Naive thymus-derived CD4-positive, alpha-beta T cell (primary cell): ENCODE measurements at regions not wholly inside any gene's neighbourhood (a gene's known extent, or its start where the extent isn't known, plus 50 kb on each side); places are given as distances from the start of the nearest gene placed in this dataset.

ENCODE experiments used
- ATAC-seq: fragments of 150-1000 bp; cut with Tn5 transposase; 2 replicates; pipeline ENCODE4 v1.10.0; 2021; ENCODE audit warnings: mild to moderate bottlenecking, moderate library complexity
- CTCF ChIA-PET: fragments of 350-600 bp; sonication (Branson Sonifier 250); formaldehyde crosslinking; loops from one replicate; lab custom pipeline; 2021; ENCODE audit warnings: antibody characterized with exemption; lab: Charles Lee
- POLR2A ChIA-PET: fragments of 350-600 bp; sonication (Branson Sonifier 250); formaldehyde crosslinking; loops from one replicate; lab custom pipeline; 2021; ENCODE audit warnings: antibody characterized with exemption, inconsistent platforms; lab: Charles Lee
- DNase-seq, 9 donors: peaks; one replicate each; pipeline versions ENCODE4 v3.0.0 to v3.0.0-alpha.2; 2020 to 2022; ENCODE audit warnings: mixed read lengths in 1 of 9
- H3K27ac ChIP-seq: one replicate; pipeline ENCODE4 v1.7.0; 2013; ENCODE audit warnings: mild to moderate bottlenecking, low read depth, low read length, moderate library complexity
- H3K27me3 ChIP-seq, 2 donors: one replicate each; pipeline ENCODE4 v1.7.0; 2013; ENCODE audit warnings: low read length in 2 of 2, mild to moderate bottlenecking in 2 of 2, moderate library complexity in 2 of 2; ENCODE audit not compliant: control insufficient read depth in 2 of 2, insufficient read depth in 2 of 2
- H3K36me3 ChIP-seq, 3 experiments: 1 replicate in 2 of 3; 2 replicates in 1 of 3; pipeline ENCODE4 v1.7.0; 2013; ENCODE audit warnings: low read length in 3 of 3, mild to moderate bottlenecking in 3 of 3, moderate library complexity in 1 of 3; ENCODE audit not compliant: insufficient read depth in 3 of 3, control insufficient read depth in 2 of 3
- H3K4me1 ChIP-seq, 2 donors: one replicate each; pipeline ENCODE4 v1.7.0; 2013; ENCODE audit warnings: low read length in 2 of 2, mild to moderate bottlenecking in 2 of 2, moderate library complexity in 1 of 2; ENCODE audit not compliant: control insufficient read depth in 2 of 2, insufficient read depth in 2 of 2
- H3K4me3 ChIP-seq: 2 replicates; pipeline ENCODE4 v1.7.0; 2013; ENCODE audit warnings: mild to moderate bottlenecking, low read length
- H3K9me3 ChIP-seq, 3 experiments: 1 replicate in 2 of 3; 2 replicates in 1 of 3; pipeline ENCODE4 v1.7.0; 2013; ENCODE audit warnings: low read length in 3 of 3; ENCODE audit not compliant: control insufficient read depth in 2 of 3
- H3K27ac Mint-ChIP-seq, 9 donors: one replicate each; pipeline ENCODE4 v1.8.0; 2020 to 2022; ENCODE audit warnings: mixed read lengths in 9 of 9, mild to moderate bottlenecking in 8 of 9, moderate library complexity in 5 of 9, inconsistent platforms in 2 of 9
- H3K27me3 Mint-ChIP-seq, 5 donors: one replicate each; pipeline ENCODE4 v1.8.0; 2021 to 2022; ENCODE audit warnings: mixed read lengths in 5 of 5, mild to moderate bottlenecking in 1 of 5
- H3K36me3 Mint-ChIP-seq, 5 donors: one replicate each; pipeline ENCODE4 v1.8.0; 2020 to 2022; ENCODE audit warnings: mixed read lengths in 5 of 5, mild to moderate bottlenecking in 3 of 5, inconsistent platforms in 1 of 5
- H3K4me1 Mint-ChIP-seq, 7 donors: one replicate each; pipeline ENCODE4 v1.8.0; 2020 to 2022; ENCODE audit warnings: mixed read lengths in 7 of 7, mild to moderate bottlenecking in 3 of 7, inconsistent platforms in 1 of 7
- H3K4me3 Mint-ChIP-seq, 10 donors: one replicate each; pipeline ENCODE4 v1.8.0; 2020 to 2022; ENCODE audit warnings: mild to moderate bottlenecking in 10 of 10, mixed read lengths in 10 of 10, moderate library complexity in 6 of 10, inconsistent platforms in 2 of 10
- H3K9me3 Mint-ChIP-seq, 11 donors: one replicate each; pipeline ENCODE4 v1.8.0; 2020 to 2022; ENCODE audit warnings: mixed read lengths in 11 of 11, mild to moderate bottlenecking in 4 of 11, inconsistent platforms in 1 of 11, moderate library complexity in 1 of 11
- intact Hi-C, 2 donors: fragments of 100-400 bp; cut with micrococcal nuclease; formaldehyde crosslinking; loops; one replicate each; pipeline ENCODE4 v1.15.1; 2023

GRCh38 chr13:22468045-22468444, 712.7 kb upstream of the SGCG start:
- H3K27ac Mint-ChIP-seq: no peak overlapping the region
- ChIA-PET CTCF (no interaction called here), POLR2A (no interaction called here)
- H3K4me3 ChIP-seq: no peak overlapping the region
- no peak for DNase-seq
- H3K36me3 ChIP-seq: no peaks in the 10 kb centered on the region
- intact Hi-C loops: no loop called here
- ATAC-seq: no peak
- H3K4me1 ChIP-seq: no peaks in the 10 kb centered on the region
- peaks cover 0 to 2% (median 0%) of the 10 kb centered on the region in 11 donors for H3K9me3 Mint-ChIP-seq
- H3K9me3 ChIP-seq: no peaks in the 10 kb centered on the region
- no peaks in the 10 kb centered on the region for H3K27me3 Mint-ChIP-seq
- no peaks in the 10 kb centered on the region for H3K36me3 Mint-ChIP-seq
- H3K4me3 Mint-ChIP-seq: no peak overlapping the region
- H3K4me1 Mint-ChIP-seq: no peaks in the 10 kb centered on the region
- H3K27me3 ChIP-seq: no peaks in the 10 kb centered on the region
- H3K27ac ChIP-seq: no peak overlapping the region

GRCh38 chr13:22468824-22469223, 712.0 kb upstream of the SGCG start:
- Mint-ChIP-seq H3K27me3 (no peaks in the 10 kb centered on the region), H3K4me3 (no peak overlapping the region), H3K9me3 (peaks cover 0 to 2% (median 0%) of the 10 kb centered on the region in 11 donors), H3K36me3 (no peaks in the 10 kb centered on the region), H3K27ac (no peak overlapping the region), H3K4me1 (no peaks in the 10 kb centered on the region)
- no peak overlapping the region for H3K4me3 ChIP-seq
- H3K27ac ChIP-seq: no peak overlapping the region
- DNase-seq: no peak
- ChIA-PET POLR2A (no interaction called here), CTCF (no interaction called here)
- H3K36me3 ChIP-seq: no peaks in the 10 kb centered on the region
- no peak for ATAC-seq
- H3K4me1 ChIP-seq: no peaks in the 10 kb centered on the region
- no peaks in the 10 kb centered on the region for H3K27me3 ChIP-seq
- no peaks in the 10 kb centered on the region for H3K9me3 ChIP-seq
- intact Hi-C loops: no loop called here

DNA sequence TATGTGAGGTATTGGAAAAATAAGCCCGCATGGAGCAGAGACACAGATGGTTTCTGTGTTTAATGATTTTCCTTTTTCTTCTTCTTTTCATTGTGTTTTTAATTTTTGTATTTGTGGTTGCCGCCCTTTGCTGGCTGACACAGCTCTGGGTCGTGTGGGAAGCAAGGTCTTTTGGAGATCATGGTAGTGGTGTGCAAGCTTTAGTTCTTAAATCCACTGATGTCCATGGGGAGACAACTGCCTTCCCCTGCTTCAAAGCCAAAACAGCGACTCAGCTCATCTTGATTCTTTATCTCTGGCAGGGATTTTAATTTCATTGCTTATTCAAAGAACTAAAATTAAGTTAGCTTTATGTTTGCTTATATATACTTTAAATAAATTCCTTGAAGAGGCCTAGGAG, 711.3 kb upstream of the SGCG start:
- ChIA-PET CTCF (no interaction called here), POLR2A (no interaction called here)
- DNase-seq (no peak), ATAC-seq (no peak)
- Mint-ChIP-seq H3K4me1 (no peaks in the 10 kb centered on the region), H3K27me3 (no peaks in the 10 kb centered on the region), H3K9me3 (peaks cover 0 to 2% (median 0%) of the 10 kb centered on the region in 11 donors), H3K4me3 (no peak overlapping the region), H3K27ac (no peak overlapping the region), H3K36me3 (no peaks in the 10 kb centered on the region)
- Histone ChIP-seq H3K36me3 (no peaks in the 10 kb centered on the region), H3K27me3 (no peaks in the 10 kb centered on the region), H3K4me3 (no peak overlapping the region), H3K27ac (no peak overlapping the region), H3K9me3 (no peaks in the 10 kb centered on the region), H3K4me1 (no peaks in the 10 kb centered on the region)
- intact Hi-C loops: no loop called here

GRCh38 chr13:22470075-22470474, 710.7 kb upstream of the SGCG start:
- Histone ChIP-seq H3K27ac (no peak overlapping the region), H3K27me3 (no peaks in the 10 kb centered on the region), H3K4me3 (no peak overlapping the region), H3K4me1 (no peaks in the 10 kb centered on the region), H3K9me3 (no peaks in the 10 kb centered on the region), H3K36me3 (no peaks in the 10 kb centered on the region)
- POLR2A ChIA-PET: no interaction called here
- Mint-ChIP-seq H3K4me3 (no peak overlapping the region), H3K27me3 (no peaks in the 10 kb centered on the region), H3K27ac (no peak overlapping the region), H3K36me3 (no peaks in the 10 kb centered on the region), H3K4me1 (no peaks in the 10 kb centered on the region), H3K9me3 (peaks cover 0 to 2% (median 0%) of the 10 kb centered on the region in 11 donors)
- ATAC-seq (no peak), DNase-seq (no peak)
- CTCF ChIA-PET: no interaction called here
- intact Hi-C loops: no loop called here

GRCh38 chr13:22482496-22483000, 698.2 kb upstream of the SGCG start:
- Histone ChIP-seq H3K27ac (no peak overlapping the region), H3K4me3 (no peak overlapping the region), H3K4me1 (no peaks in the 10 kb centered on the region), H3K9me3 (no peaks in the 10 kb centered on the region), H3K36me3 (no peaks in the 10 kb centered on the region), H3K27me3 (no peaks in the 10 kb centered on the region)
- CTCF ChIA-PET: no interaction called here
- peaks cover 0 to 7% (median 4%) of the 10 kb centered on the region in 11 donors for H3K9me3 Mint-ChIP-seq
- intact Hi-C loops: no loop called here
- POLR2A ChIA-PET: no interaction called here
- H3K27me3 Mint-ChIP-seq: peaks cover 0 to 4% (median 0%) of the 10 kb centered on the region in 5 donors
- H3K36me3 Mint-ChIP-seq: no peaks in the 10 kb centered on the region
- DNase-seq: no peak
- peaks cover 0 to 5% (median 0%) of the 10 kb centered on the region in 7 donors for H3K4me1 Mint-ChIP-seq
- no peak overlapping the region for H3K4me3 Mint-ChIP-seq
- ATAC-seq: no peak
- H3K27ac Mint-ChIP-seq: no peak overlapping the region

DNA sequence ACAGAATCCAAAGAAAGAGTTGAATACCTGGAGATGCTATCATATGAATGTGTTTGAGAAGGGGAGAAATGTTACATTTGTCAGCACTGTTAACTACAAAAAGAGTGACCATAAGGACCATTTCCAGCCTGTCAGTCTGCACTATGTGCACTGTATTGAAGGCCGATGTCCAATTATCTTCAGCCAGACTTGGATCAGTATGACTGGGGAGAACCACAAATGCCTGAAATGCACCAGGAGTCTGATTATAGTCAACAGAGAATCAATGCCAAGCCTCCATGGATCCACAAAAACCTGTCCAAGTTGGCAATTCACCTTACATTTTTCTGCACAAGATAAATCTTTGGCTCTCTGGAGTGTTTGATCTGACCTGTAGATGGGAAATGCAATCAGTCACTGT, 697.5 kb upstream of the SGCG start:
- Histone ChIP-seq H3K27me3 (no peaks in the 10 kb centered on the region), H3K36me3 (no peaks in the 10 kb centered on the region), H3K4me3 (no peak overlapping the region), H3K9me3 (no peaks in the 10 kb centered on the region), H3K4me1 (no peaks in the 10 kb centered on the region), H3K27ac (no peak overlapping the region)
- CTCF ChIA-PET: no interaction called here
- Mint-ChIP-seq H3K27me3 (peaks cover 0 to 4% (median 0%) of the 10 kb centered on the region in 5 donors), H3K4me1 (peaks cover 0 to 5% (median 0%) of the 10 kb centered on the region in 7 donors), H3K9me3 (peaks cover 0 to 7% (median 4%) of the 10 kb centered on the region in 11 donors), H3K27ac (no peak overlapping the region), H3K36me3 (no peaks in the 10 kb centered on the region), H3K4me3 (no peak overlapping the region)
- ATAC-seq (no peak), DNase-seq (no peak)
- POLR2A ChIA-PET: no interaction called here
- intact Hi-C loops: no loop called here

- intact Hi-C loops: no loop called here
- ChIA-PET POLR2A (no interaction called here), CTCF (interaction anchor here (1.1 kb wide), 1 partner anchor 849 kb away, joined by 3 read pairs; no protein-coding TSS in a partner anchor)
- no peaks in the 10 kb centered on the region for H3K4me1 ChIP-seq
- H3K27ac Mint-ChIP-seq: no peak overlapping the region
- no peak overlapping the region for H3K4me3 Mint-ChIP-seq
- no peaks in the 10 kb centered on the region for H3K27me3 ChIP-seq
- H3K4me3 ChIP-seq: no peak overlapping the region
- H3K27me3 Mint-ChIP-seq: peaks cover 0 to 4% (median 0%) of the 10 kb centered on the region in 5 donors
- H3K9me3 Mint-ChIP-seq: peaks cover 0 to 5% (median 1%) of the 10 kb centered on the region in 11 donors
- DNase-seq (no peak), ATAC-seq (no peak)
- peaks cover 0 to 2% (median 0%) of the 10 kb centered on the region in 5 donors for H3K36me3 Mint-ChIP-seq
- H3K27ac ChIP-seq: no peak overlapping the region
- peaks cover 0 to 5% (median 0%) of the 10 kb centered on the region in 7 donors for H3K4me1 Mint-ChIP-seq
- no peaks in the 10 kb centered on the region for H3K36me3 ChIP-seq
- H3K9me3 ChIP-seq: no peaks in the 10 kb centered on the region
These were observed 694.3 kb upstream of the SGCG start for GRCh38 chr13:22486490-22486889.
